GM12878 (cell line): ENCODE measurements at regions not wholly inside any gene's neighbourhood (a gene's known extent, or its start where the extent isn't known, plus 50 kb on each side); places are given as distances from the start of the nearest gene placed in this dataset.

ENCODE experiments used
- ATAC-seq: fragments of 200-7000 bp; cut with Tn5 transposase; 3 replicates; pipeline ENCODE4 v1.9.1; 2020; ENCODE audit warnings: mild to moderate bottlenecking, moderate library complexity
- BruUV-seq: library from RNA; stranded (reverse); fragments of 400-500 nt; replicated peaks from 2 replicates; lab custom pipeline; 2021; lab: Mats Ljungman, UMichigan
- CTCF ChIA-PET: fragments of 300-600 bp; sonication (Branson Sonifier 250); formaldehyde crosslinking; extraction: SDS; loops from one replicate; lab custom pipeline; 2021; ENCODE audit warnings: inconsistent platforms; lab: Yijun Ruan, JAX
- POLR2A ChIA-PET: fragments of 350-600 bp; formaldehyde crosslinking; extraction: SDS; loops from one replicate; lab custom pipeline; 2021; ENCODE audit warnings: inconsistent platforms; lab: Charles Lee
- RAD21 ChIA-PET: fragments of 300-600 bp; sonication (Branson Sonifier 250); formaldehyde crosslinking; loops from one replicate; lab custom pipeline; 2023; ENCODE audit warnings: antibody characterized with exemption; ENCODE audit not compliant: unreplicated experiment; lab: Charles Lee
- SMC1A ChIA-PET: fragments of 300-600 bp; sonication (Branson Sonifier 250); formaldehyde crosslinking; loops from one replicate; lab custom pipeline; 2023; ENCODE audit not compliant: unreplicated experiment, uncharacterized antibody; lab: Charles Lee
- DNase-seq: peaks from one replicate; pipeline ENCODE4 v3.0.0-alpha.2; 2011; ENCODE audit warnings: low read depth, low spot score
- FAIRE-seq: peaks from 3 replicates; lab custom pipeline; 2011; peaks lifted over from hg19 to GRCh38; lab: Jason Lieb, UNC
- H2AFZ ChIP-seq: 2 replicates; pipeline ENCODE4 v1.6.0; 2011; ENCODE audit warnings: low read depth, low read length, control low read depth; ENCODE audit not compliant: control insufficient read depth
- H3K27ac ChIP-seq: 2 replicates; pipeline ENCODE4 v1.5.1; 2011; ENCODE audit warnings: control low read depth; ENCODE audit not compliant: control insufficient read depth, insufficient read depth
- H3K27me3 ChIP-seq, 2 experiments: replicated peaks in 1 of 2; 2 replicates each; pipeline versions ENCODE4 v1.6.0 to v1.6.1; 2011; ENCODE audit warnings: low read length in 1 of 2; ENCODE audit not compliant: control insufficient read depth in 2 of 2, insufficient read depth in 2 of 2
- H3K36me3 ChIP-seq, 2 experiments: 2 replicates each; pipeline ENCODE4 v1.5.1; 2011; ENCODE audit warnings: low read length in 1 of 2; ENCODE audit not compliant: control insufficient read depth in 2 of 2, insufficient read depth in 2 of 2
- H3K4me1 ChIP-seq: 2 replicates; pipeline ENCODE4 v1.6.1; 2011; ENCODE audit warnings: mild to moderate bottlenecking, low read length, moderate library complexity, mixed read lengths; ENCODE audit not compliant: control insufficient read depth, insufficient read depth
- H3K4me2 ChIP-seq: 2 replicates; pipeline ENCODE4 v1.6.0; 2011; ENCODE audit warnings: control low read depth; ENCODE audit not compliant: control insufficient read depth, insufficient read depth
- H3K4me3 ChIP-seq: fragments of 200-600 bp; sonication (generic); 2 replicates; pipeline ENCODE4 v1.5.1; 2016
- H3K79me2 ChIP-seq: 2 replicates; pipeline ENCODE4 v1.6.0; 2011; ENCODE audit warnings: low read length; ENCODE audit not compliant: control insufficient read depth, insufficient read depth
- H3K9ac ChIP-seq: 2 replicates; pipeline ENCODE4 v1.8.0; 2011; ENCODE audit warnings: low read length, control low read depth, mixed read lengths; ENCODE audit not compliant: control insufficient read depth, insufficient read depth
- H3K9me3 ChIP-seq: replicated peaks from 3 replicates; pipeline ENCODE4 v1.5.1; 2011; ENCODE audit warnings: mild to moderate bottlenecking, low read length; ENCODE audit not compliant: control insufficient read depth, insufficient read depth
- H4K20me1 ChIP-seq: 2 replicates; pipeline ENCODE4 v1.6.0; 2011; ENCODE audit not compliant: control insufficient read depth, insufficient read depth
- ATF7 ChIP-seq: fragments of 450-650 bp; IDR thresholded peaks from 2 replicates; pipeline ENCODE4 v1.6.1; 2016; ENCODE audit warnings: low read depth, mild to moderate bottlenecking
- BCL11A ChIP-seq: IDR thresholded peaks from 2 replicates; pipeline ENCODE4 v1.6.1; 2011; ENCODE audit warnings: low read depth, low read length
- FOS ChIP-seq: IDR thresholded peaks from 3 replicates; pipeline ENCODE4 v1.6.1; 2011; ENCODE audit warnings: borderline replicate concordance; ENCODE audit not compliant: insufficient read length; ENCODE audit errors: extremely low read depth
- GATAD2B ChIP-seq: fragments of 450-650 bp; conservative IDR thresholded peaks from 2 replicates; pipeline ENCODE4 v1.6.1; 2017; ENCODE audit warnings: low read depth, mild to moderate bottlenecking, moderate library complexity
- HDGF ChIP-seq: fragments of 450-650 bp; IDR thresholded peaks from 2 replicates; pipeline ENCODE4 v1.6.1; 2016; ENCODE audit warnings: antibody characterized with exemption
- IRF4 ChIP-seq: IDR thresholded peaks from 2 replicates; pipeline ENCODE4 v1.6.1; 2011; ENCODE audit warnings: low read depth, low read length
- MEF2B ChIP-seq: fragments of 450-650 bp; IDR thresholded peaks from 2 replicates; pipeline ENCODE4 v1.6.1; 2018; ENCODE audit warnings: mild to moderate bottlenecking, moderate library complexity; ENCODE audit not compliant: partially characterized antibody, poor library complexity, severe bottlenecking
- POU2F2 ChIP-seq: IDR thresholded peaks from 3 replicates; pipeline ENCODE4 v1.6.1; 2011; ENCODE audit warnings: low read depth, mild to moderate bottlenecking, low read length, borderline replicate concordance
- SIX5 ChIP-seq: IDR thresholded peaks from 2 replicates; pipeline ENCODE4 v1.6.1; 2011; ENCODE audit warnings: mild to moderate bottlenecking, low read depth, low read length, moderate library complexity; ENCODE audit not compliant: severe bottlenecking
- ZNF207 ChIP-seq: fragments of 450-650 bp; IDR thresholded peaks from 2 replicates; pipeline ENCODE4 v1.6.1; 2014; ENCODE audit warnings: antibody characterized with exemption, mild to moderate bottlenecking, borderline replicate concordance
- WGBS: methylation state at CpG from one replicate; pipeline ENCODE4 v1.1.6; 2016; ENCODE audit warnings: low lambda C conversion rate; ENCODE audit not compliant: insufficient replicate concordance, insufficient coverage; ENCODE audit errors: missing lambda C conversion rate; 5-methylcytosine and 5-hydroxymethylcytosine counted together
- in situ Hi-C: fragments of 300-500 bp; cut with MboI; formaldehyde crosslinking; loops from 9 replicates; pipeline ENCODE4 v1.14.3; 2018; ENCODE audit warnings: mixed read lengths
- intact Hi-C: fragments of 100-400 bp; cut with micrococcal nuclease; formaldehyde crosslinking; loops from one replicate; pipeline ENCODE4 v1.14.2; 2022; ENCODE audit not compliant: unreplicated experiment
- TF ChIP-seq, protein P1 (sequence below): IDR thresholded peaks from 2 replicates; pipeline ENCODE4 v1.6.1; 2011; ENCODE audit warnings: borderline replicate concordance, low read depth, mild to moderate bottlenecking, moderate library complexity, mixed read lengths, low read length; ENCODE audit not compliant: insufficient read depth; ENCODE audit errors: extremely low read length
- TF ChIP-seq, protein P2 (sequence below): fragments of 450-650 bp; IDR thresholded peaks from 2 replicates; pipeline ENCODE4 v1.6.1; 2016; ENCODE audit warnings: mild to moderate bottlenecking, moderate library complexity, borderline replicate concordance

DNA sequence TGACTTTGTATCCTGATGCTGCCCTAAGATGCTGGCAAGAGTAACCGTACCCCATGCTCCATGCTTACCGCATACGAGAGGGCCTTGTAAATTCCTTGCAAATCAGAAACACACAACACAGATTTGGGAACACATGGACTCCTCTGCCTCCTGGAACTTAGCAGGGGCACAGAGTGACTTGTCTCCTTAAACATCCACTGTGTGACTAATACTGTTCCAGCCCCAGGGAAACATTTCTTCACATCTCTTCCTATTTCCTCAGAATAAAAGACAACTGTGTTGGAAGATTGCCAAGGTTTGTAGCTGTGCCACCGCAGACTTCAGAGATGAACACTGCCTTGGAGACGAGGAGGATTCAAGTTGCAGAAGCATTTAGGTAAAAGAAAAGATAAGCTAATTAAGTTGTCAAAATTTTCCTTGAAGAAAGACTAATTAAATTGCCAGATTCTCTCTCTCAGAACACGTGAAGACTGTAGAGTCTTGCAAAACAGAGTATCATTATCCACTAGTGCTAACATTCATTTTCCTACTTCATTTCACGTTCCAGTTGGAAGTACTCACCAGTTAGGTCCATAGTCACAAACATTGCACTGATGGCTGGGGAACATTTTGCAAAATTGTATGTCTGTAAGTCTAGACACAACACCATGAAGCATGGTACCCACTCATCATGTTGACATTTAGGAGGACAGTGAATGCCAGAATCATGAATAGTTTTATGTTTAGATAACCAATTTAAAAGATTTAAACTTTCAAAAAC, 188.8 kb downstream of the TSN start (continued):
- TF ChIP-seq, protein P1, sequence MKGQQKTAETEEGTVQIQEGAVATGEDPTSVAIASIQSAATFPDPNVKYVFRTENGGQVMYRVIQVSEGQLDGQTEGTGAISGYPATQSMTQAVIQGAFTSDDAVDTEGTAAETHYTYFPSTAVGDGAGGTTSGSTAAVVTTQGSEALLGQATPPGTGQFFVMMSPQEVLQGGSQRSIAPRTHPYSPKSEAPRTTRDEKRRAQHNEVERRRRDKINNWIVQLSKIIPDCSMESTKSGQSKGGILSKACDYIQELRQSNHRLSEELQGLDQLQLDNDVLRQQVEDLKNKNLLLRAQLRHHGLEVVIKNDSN = no peak
- TF ChIP-seq FOS = no peak

GRCh38 chr2:121947674-121948073, 192.2 kb downstream of the TSN start:
- H3K36me3 ChIP-seq = no peaks in the 10 kb centered on the region
- H3K9ac ChIP-seq = no peak overlapping the region
- H2AFZ ChIP-seq = no peak overlapping the region
- no peak for DNase-seq
- H3K4me3 ChIP-seq = no peak overlapping the region
- no peaks in the 10 kb centered on the region for H3K27me3 ChIP-seq
- 28% methylated on average over 7 of the region's 7 CpGs for WGBS
- H4K20me1 ChIP-seq = no peaks in the 10 kb centered on the region
- H3K4me2 ChIP-seq = no peak overlapping the region
- RAD21 ChIA-PET = interaction anchor here (1.2 kb wide), 1 partner anchor 25 kb away, joined by 4 read pairs; no protein-coding TSS in a partner anchor
- SMC1A ChIA-PET = interaction anchor here (0.8 kb wide), 1 partner anchor 25 kb away, joined by 3 read pairs; no protein-coding TSS in a partner anchor
- BruUV-seq = no TSS peak
- POLR2A ChIA-PET = no interaction called here
- no peaks in the 10 kb centered on the region for H3K4me1 ChIP-seq
- no peaks in the 10 kb centered on the region for H3K9me3 ChIP-seq
- no peak for TF ChIP-seq BCL11A
- no peak for TF ChIP-seq SIX5
- TF ChIP-seq IRF4 = no peak
- no peak for TF ChIP-seq FOS
- TF ChIP-seq GATAD2B = peak; percentile 40; the same call in 1 of the 2 replicates
- TF ChIP-seq MEF2B = peak; percentile 87
- TF ChIP-seq POU2F2 = no peak
- TF ChIP-seq ZNF207 = no peak
- TF ChIP-seq ATF7 = peak; percentile 16; the same call in 1 of the 2 replicates
- no peak for TF ChIP-seq HDGF
- TF ChIP-seq, protein P2, sequence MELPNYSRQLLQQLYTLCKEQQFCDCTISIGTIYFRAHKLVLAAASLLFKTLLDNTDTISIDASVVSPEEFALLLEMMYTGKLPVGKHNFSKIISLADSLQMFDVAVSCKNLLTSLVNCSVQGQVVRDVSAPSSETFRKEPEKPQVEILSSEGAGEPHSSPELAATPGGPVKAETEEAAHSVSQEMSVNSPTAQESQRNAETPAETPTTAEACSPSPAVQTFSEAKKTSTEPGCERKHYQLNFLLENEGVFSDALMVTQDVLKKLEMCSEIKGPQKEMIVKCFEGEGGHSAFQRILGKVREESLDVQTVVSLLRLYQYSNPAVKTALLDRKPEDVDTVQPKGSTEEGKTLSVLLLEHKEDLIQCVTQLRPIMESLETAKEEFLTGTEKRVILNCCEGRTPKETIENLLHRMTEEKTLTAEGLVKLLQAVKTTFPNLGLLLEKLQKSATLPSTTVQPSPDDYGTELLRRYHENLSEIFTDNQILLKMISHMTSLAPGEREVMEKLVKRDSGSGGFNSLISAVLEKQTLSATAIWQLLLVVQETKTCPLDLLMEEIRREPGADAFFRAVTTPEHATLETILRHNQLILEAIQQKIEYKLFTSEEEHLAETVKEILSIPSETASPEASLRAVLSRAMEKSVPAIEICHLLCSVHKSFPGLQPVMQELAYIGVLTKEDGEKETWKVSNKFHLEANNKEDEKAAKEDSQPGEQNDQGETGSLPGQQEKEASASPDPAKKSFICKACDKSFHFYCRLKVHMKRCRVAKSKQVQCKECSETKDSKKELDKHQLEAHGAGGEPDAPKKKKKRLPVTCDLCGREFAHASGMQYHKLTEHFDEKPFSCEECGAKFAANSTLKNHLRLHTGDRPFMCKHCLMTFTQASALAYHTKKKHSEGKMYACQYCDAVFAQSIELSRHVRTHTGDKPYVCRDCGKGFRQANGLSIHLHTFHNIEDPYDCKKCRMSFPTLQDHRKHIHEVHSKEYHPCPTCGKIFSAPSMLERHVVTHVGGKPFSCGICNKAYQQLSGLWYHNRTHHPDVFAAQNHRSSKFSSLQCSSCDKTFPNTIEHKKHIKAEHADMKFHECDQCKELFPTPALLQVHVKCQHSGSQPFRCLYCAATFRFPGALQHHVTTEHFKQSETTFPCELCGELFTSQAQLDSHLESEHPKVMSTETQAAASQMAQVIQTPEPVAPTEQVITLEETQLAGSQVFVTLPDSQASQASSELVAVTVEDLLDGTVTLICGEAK = no peak
- H3K27ac ChIP-seq = no peak overlapping the region
- no peak; the same call in 2 of the 3 replicates for ATAC-seq
- CTCF ChIA-PET = no interaction called here
- H3K79me2 ChIP-seq = no peaks in the 10 kb centered on the region
- intact Hi-C loops (no loop called here), in situ Hi-C loops (no loop called here)
- FAIRE-seq = no peak
